Erythroblast (primary cell): ENCODE measurements at regions not wholly inside any gene's neighbourhood (a gene's known extent, or its start where the extent isn't known, plus 50 kb on each side); places are given as distances from the start of the nearest gene placed in this dataset.
"Not testable (repeated sequence)": the region's sequence is repeated elsewhere in the genome, so short reads cannot be mapped to it uniquely, and the experiment has no call there.

Experiments
- DNase-seq, 2 experiments: peaks; one replicate each; lab custom pipeline; 2025; lab: John Stamatoyannopoulos, UW
- GATA1 ChIP-seq: IDR thresholded peaks from 2 replicates; pipeline ENCODE4 v1.6.1; 2011; ENCODE audit warnings: low read depth, mild to moderate bottlenecking, control low read depth, low read length, moderate library complexity
- POLR2A ChIP-seq: IDR thresholded peaks from 2 replicates; pipeline ENCODE4 v1.6.1; 2011; ENCODE audit warnings: mild to moderate bottlenecking, low read length

- DNase-seq: peak; percentile 28 to 66
- TF ChIP-seq POLR2A: no peak
- TF ChIP-seq GATA1: no peak
Measured at GRCh38 chrX:25144043-25144940, 128.5 kb upstream of the ARX start.

GRCh38 chrX:25143596-25143995, 127.8 kb upstream of the ARX start:
- peak in 1 of 2 experiments; percentile 0 for DNase-seq
- TF ChIP-seq POLR2A (no peak), GATA1 (no peak)

GRCh38 chrX:25141684-25142083, 125.9 kb upstream of the ARX start:
- DNase-seq: no peak
- no peak for TF ChIP-seq GATA1
- TF ChIP-seq POLR2A: no peak

GRCh38 chrX:25131055-25131454, 115.3 kb upstream of the ARX start:
- TF ChIP-seq GATA1 (no peak), POLR2A (no peak)
- no peak for DNase-seq

DNA sequence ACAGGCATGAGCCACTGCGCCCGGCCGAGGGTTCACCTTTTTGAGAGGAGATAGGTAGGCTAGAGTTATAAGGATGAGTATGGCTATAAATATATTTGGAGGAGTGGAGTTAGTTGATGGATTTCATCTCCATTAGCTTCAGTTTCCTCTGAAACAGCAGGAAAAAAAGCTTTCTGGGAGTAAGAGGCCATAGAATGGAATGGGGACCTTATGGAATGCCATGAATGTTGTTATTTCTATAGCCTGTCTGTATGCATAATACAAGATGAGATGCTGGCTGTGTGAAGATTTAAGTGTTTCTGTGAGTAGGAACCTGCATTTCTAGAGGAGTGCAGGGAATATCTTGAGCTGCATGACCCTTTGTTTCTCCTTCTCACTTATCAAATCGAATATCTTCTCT, 114.9 kb upstream of the ARX start:
- no peak for DNase-seq
- TF ChIP-seq POLR2A (no peak), GATA1 (no peak)

- no peak for DNase-seq
- TF ChIP-seq GATA1: no peak
- no peak for TF ChIP-seq POLR2A
Measured at GRCh38 chrX:25125483-25125882, 109.7 kb upstream of the ARX start.

GRCh38 chrX:25124391-25124790, 108.6 kb upstream of the ARX start:
- no peak for DNase-seq
- no peak for TF ChIP-seq POLR2A
- TF ChIP-seq GATA1: no peak

DNA sequence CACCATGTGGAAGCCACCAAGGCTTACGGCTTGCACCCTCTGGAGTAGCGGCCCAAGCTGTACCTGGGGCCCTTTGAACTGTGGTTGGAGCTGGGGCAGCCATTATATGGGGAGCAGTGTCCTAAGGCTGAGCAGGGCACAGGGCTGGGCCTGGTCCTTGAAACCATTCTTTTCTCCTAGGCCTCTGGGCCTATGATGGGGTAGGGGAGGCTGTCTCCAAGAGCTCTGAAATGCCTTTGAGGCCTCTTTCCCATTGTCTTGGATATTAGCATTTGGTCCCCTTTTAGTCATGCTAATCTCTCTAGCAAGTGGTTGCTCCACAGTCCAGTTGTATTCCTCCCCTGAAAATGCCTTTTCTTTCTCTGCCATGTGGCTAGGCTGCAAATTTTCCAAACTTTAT, 96.4 kb upstream of the ARX start:
- no peak for TF ChIP-seq GATA1
- no peak for TF ChIP-seq POLR2A
- no peak for DNase-seq

- no peak for DNase-seq
- TF ChIP-seq POLR2A: no peak
- TF ChIP-seq GATA1: no peak
Measured at GRCh38 chrX:25108481-25108880, 92.7 kb upstream of the ARX start.

DNA sequence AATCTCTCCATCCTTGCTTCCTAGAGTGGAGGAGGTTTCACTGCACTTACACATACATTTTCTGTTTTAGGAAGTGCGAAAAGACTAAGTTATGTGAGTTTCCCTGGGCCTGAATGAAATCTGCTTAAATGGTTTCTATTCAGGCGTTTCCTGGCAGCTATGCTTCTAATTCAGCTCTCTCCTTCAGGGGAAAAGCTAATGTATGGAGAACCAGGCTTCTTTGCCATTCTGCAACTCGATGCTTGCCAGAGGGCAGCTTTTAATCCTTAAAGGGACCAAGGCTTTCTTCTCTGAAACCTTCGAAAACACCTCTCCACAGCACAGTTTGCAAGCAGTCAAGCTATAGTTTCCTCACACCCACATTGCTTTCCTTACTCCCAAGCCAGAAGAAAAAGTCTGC, 89.5 kb upstream of the ARX start:
- TF ChIP-seq GATA1 (no peak), POLR2A (no peak)
- DNase-seq: no peak

- no peak for DNase-seq
- TF ChIP-seq POLR2A (no peak), GATA1 (no peak)
Measured at GRCh38 chrX:25096522-25097045, 80.8 kb upstream of the ARX start.

DNA sequence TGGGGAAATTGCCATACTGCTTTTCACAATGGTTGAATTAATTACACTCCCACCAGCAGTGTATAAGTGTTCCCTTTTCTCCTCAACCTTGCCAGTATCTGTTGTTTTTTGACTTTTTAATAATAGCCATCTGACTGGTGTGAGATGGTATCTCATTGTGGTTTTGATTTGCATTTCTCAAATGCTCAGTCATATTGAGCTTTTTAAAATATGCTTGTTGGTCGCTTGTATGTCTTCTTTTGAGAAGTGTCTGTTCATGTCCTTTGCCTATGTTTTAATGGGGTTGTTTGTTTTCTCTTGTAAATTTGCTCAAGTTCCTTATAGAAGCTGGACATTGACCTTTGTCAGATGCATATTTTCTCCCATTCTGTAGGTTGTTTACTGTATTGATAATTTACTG, 75.4 kb upstream of the ARX start:
- not testable (repeated sequence) for DNase-seq

GRCh38 chrX:25084446-25084845, 68.7 kb upstream of the ARX start:
- no peak for TF ChIP-seq POLR2A
- no peak for TF ChIP-seq GATA1
- no peak for DNase-seq

DNA sequence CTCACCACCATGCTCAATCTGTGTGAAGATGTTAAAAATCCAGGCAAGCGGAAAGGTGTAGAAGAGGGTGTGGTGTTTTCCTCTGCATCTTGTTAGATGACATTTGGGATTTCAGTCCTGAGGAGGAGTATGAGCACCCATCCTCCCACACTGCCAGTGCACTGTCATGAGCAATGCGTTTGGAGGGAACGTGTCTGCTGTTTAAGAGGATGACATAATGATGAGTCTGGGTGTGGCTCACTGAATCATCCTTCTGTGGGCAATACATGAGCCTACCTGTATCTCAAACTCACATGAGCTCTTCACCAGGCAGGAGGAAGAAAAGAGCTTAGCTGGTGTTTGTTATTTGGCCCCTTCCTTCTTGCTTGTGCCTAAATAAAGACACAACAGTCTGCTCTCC, 67.9 kb upstream of the ARX start:
- TF ChIP-seq GATA1: no peak
- TF ChIP-seq POLR2A: no peak
- DNase-seq: peak in 1 of 2 experiments; percentile 3

DNA sequence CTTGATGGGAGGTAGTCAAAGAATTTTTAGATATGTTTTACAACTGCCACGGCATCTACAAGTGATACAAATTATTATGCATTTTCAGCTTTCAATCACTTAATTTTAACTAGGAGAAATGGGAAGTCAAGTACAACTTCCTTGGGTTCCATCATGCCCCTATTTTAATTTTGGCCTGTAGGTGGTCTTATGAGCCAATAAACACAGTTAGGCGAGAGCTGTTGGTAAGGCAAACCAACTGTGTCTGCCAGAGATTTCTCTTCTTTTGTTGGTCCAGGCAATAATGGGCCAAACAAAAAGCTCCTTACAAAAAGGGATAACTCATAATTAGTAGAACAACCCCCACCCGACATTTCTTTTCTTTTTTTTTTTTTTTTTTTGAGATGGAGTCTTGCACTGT, 63.3 kb upstream of the ARX start:
- TF ChIP-seq GATA1: no peak
- TF ChIP-seq POLR2A: no peak

More for the DNA sequence above, 63.3 kb upstream of the ARX start:
- no peak for DNase-seq
